HEK293T (cell line): ENCODE measurements at regions not wholly inside any gene's neighbourhood (a gene's known extent, or its start where the extent isn't known, plus 50 kb on each side); places are given as distances from the start of the nearest gene placed in this dataset.

Experiments used
- CTCF ChIA-PET: fragments of 350-600 bp; formaldehyde crosslinking; extraction: SDS; loops from one replicate; lab custom pipeline; 2021; ENCODE audit warnings: antibody characterized with exemption, inconsistent platforms; lab: Yijun Ruan, JAX
- POLR2A ChIA-PET: fragments of 350-600 bp; formaldehyde crosslinking; extraction: SDS; loops from one replicate; lab custom pipeline; 2020; ENCODE audit warnings: antibody characterized with exemption, inconsistent platforms; lab: Yijun Ruan, JAX
- DNase-seq: peaks from one replicate; pipeline ENCODE4 v3.0.0; 2012; ENCODE audit warnings: mixed read lengths; ENCODE audit errors: extremely low spot score
- BHLHE40 ChIP-seq: fragments of 450-650 bp; IDR thresholded peaks from 2 replicates; pipeline ENCODE4 v1.6.1; 2016; ENCODE audit warnings: mild to moderate bottlenecking, moderate library complexity, borderline replicate concordance
- CTBP1 ChIP-seq: fragments of 450-650 bp; IDR thresholded peaks from 2 replicates; pipeline ENCODE4 v1.6.1; 2016; ENCODE audit warnings: borderline replicate concordance
- FOXA1 ChIP-seq: fragments of 450-650 bp; IDR thresholded peaks from 2 replicates; pipeline ENCODE4 v1.6.1; 2016; ENCODE audit warnings: mild to moderate bottlenecking
- FOXK2 ChIP-seq: fragments of 450-650 bp; IDR thresholded peaks from 2 replicates; pipeline ENCODE4 v1.6.1; 2016; ENCODE audit warnings: mild to moderate bottlenecking
- FOXM1 ChIP-seq: fragments of 450-650 bp; IDR thresholded peaks from 2 replicates; pipeline ENCODE4 v1.6.1; 2017; ENCODE audit warnings: mild to moderate bottlenecking, borderline replicate concordance
- HDGF ChIP-seq: fragments of 450-650 bp; IDR thresholded peaks from 2 replicates; pipeline ENCODE4 v1.6.1; 2017; ENCODE audit warnings: antibody characterized with exemption, borderline replicate concordance
- L3MBTL2 ChIP-seq: fragments of 450-650 bp; conservative IDR thresholded peaks from 2 replicates; pipeline ENCODE4 v1.6.1; 2016; ENCODE audit warnings: mild to moderate bottlenecking
- LEF1 ChIP-seq: fragments of 450-650 bp; IDR thresholded peaks from 2 replicates; pipeline ENCODE4 v1.6.1; 2017; ENCODE audit warnings: mild to moderate bottlenecking, borderline replicate concordance
- NFRKB ChIP-seq: fragments of 450-650 bp; IDR thresholded peaks from 2 replicates; pipeline ENCODE4 v1.6.1; 2016; ENCODE audit warnings: mild to moderate bottlenecking, moderate library complexity
- SP1 ChIP-seq: fragments of 450-650 bp; IDR thresholded peaks from 2 replicates; pipeline ENCODE4 v1.6.1; 2017
- SUZ12 ChIP-seq: fragments of 450-650 bp; IDR thresholded peaks from 2 replicates; pipeline ENCODE4 v1.6.1; 2016; ENCODE audit warnings: mild to moderate bottlenecking
- TARDBP ChIP-seq: fragments of 450-650 bp; IDR thresholded peaks from 2 replicates; pipeline ENCODE4 v1.6.1; 2016
- ZNF384 ChIP-seq: fragments of 450-650 bp; IDR thresholded peaks from 2 replicates; pipeline ENCODE4 v1.6.1; 2016
- TF ChIP-seq, protein P1 (sequence below): fragments of 450-650 bp; IDR thresholded peaks from 2 replicates; pipeline ENCODE4 v1.6.1; 2016

DNA sequence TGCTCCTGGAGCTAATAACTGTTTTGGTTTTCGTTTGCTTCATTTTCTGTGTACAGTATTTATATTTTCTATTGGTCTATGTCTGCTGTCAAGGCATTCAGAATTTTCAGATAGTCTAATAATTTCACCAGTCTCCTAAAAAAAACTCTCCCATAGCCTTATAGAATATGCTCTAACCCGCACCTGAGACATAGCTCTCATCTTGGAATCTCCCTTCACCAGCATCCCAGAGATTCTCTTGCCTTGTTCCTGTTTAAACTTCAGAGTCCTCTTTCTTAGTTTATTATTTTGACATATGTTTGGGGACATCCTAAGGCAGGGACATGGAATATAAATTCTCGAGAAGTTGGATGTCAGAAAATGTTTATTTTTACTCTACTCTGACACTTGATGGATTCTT, 58.3 kb upstream of the MED4 start:
- CTCF ChIA-PET, result no interaction called here
- no peak for TF ChIP-seq SUZ12
- TF ChIP-seq, protein P1, sequence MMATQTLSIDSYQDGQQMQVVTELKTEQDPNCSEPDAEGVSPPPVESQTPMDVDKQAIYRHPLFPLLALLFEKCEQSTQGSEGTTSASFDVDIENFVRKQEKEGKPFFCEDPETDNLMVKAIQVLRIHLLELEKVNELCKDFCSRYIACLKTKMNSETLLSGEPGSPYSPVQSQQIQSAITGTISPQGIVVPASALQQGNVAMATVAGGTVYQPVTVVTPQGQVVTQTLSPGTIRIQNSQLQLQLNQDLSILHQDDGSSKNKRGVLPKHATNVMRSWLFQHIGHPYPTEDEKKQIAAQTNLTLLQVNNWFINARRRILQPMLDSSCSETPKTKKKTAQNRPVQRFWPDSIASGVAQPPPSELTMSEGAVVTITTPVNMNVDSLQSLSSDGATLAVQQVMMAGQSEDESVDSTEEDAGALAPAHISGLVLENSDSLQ, result no peak
- no peak for TF ChIP-seq LEF1
- no peak for TF ChIP-seq TARDBP
- DNase-seq, result no peak
- POLR2A ChIA-PET, result no interaction called here

DNA sequence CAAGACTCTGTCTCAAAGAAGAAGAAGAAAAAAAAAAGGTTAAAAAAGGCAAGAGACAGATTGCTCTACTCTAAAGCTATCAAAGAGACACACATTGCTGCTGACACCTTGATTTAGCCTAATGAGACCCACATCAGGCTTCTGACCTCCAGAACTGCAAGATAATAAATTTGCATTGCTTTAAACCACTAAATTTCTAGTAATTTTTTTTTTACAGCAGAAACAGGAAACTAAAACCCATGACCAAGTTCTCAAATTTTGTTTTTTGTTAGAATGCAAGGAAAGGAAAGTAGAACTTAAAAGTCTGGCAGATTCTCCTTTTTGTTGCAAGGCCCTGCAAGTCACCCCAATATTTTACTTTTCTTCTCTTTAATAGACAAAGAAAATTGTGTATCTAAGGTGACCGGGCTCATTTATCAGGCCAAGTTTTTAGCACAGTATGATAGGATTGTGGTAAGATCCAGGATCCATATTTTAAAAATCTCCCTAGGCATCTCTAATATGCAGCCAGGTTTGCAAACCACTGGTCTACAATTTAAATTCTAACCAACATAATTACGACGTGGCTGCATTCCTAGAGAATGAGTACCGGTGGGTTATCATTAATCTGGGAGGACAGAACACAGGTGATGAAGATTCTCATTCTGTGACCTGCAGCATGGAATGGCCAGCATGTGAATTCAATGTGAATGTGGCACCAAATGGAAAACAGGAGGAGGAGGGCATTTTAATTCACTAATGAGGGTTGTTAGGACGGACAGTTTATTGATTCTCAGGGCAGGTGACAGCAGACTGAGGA, 56.7 kb upstream of the MED4 start:
- CTCF ChIA-PET, result no interaction called here
- no peak for TF ChIP-seq NFRKB
- POLR2A ChIA-PET, result no interaction called here
- no peak for DNase-seq

DNA sequence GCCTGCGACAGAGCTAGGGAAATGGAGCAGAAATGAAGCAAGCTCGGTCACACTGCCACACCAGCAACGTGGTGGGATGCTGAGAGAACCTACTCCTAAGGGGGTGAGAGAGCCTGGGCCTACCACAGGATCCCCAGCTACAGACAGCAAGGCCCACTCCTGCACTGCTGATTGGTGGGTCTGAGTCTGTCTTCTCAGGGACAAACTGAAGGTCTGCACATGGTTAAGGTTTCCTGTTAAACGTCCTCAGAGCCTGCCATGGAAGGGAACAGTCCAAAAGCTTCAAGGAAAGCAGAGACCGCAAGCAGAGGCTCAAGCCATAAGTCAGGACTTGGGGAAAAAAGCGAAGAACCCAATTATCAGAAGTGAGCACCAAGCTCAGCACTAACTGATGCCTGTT, 53.5 kb upstream of the MED4 start:
- ChIA-PET POLR2A (no interaction called here), CTCF (no interaction called here)
- TF ChIP-seq L3MBTL2 (no peak), CTBP1 (no peak), SUZ12 (no peak)
- no peak for DNase-seq

DNA sequence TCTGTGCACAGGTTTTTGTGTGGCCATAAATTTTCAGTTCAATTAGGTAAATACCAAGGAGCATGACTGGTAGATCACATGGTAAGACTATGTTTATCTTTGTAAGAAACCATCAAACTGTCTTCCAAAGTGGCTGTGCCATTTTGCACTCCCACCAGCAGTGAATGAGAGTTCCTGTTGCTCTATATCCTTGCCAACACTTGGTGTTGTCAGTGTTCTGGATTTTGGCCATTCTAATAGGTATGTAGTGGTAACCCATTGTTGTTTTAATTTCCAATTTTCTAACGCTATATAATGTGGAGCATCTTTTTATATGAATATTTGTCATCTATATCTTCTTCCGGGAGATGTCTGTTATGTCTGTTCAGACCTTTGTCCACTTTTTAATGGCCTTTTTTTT, 51.7 kb upstream of the MED4 start:
- TF ChIP-seq SP1 (no peak), FOXK2 (no peak), TARDBP (no peak), LEF1 (no peak), HDGF (no peak)
- TF ChIP-seq, protein P1, result no peak

DNA sequence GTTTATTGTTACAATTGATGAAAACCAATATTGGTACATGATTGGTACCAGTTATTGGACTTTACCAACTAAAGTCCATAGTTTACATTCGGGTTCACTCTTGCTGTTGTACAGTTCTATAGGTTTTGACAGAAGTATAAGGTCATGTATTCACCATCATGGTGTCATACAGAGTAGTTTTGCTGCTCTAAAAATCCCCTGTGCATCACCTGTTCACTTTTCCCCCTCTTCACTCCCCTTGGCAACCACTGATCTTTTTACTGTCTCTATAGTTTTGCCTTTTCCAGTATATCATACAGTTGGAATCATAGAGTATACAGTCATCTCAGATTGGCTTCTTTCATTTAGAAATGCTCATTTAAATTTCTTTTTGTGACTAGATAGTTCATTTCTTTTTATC, 51.2 kb upstream of the MED4 start:
- ChIA-PET CTCF (no interaction called here), POLR2A (no interaction called here)
- TF ChIP-seq BHLHE40 (no peak), CTBP1 (no peak), FOXK2 (no peak), L3MBTL2 (no peak), SP1 (no peak), FOXM1 (no peak), SUZ12 (no peak), LEF1 (no peak), ZNF384 (no peak), FOXA1 (no peak)
- TF ChIP-seq, protein P1, result no peak
- no peak for DNase-seq

More for the DNA sequence above, 51.7 kb upstream of the MED4 start:
- ChIA-PET POLR2A (no interaction called here), CTCF (no interaction called here)
- DNase-seq, result no peak
